HepG2 (cell line): ENCODE measurements at regions not wholly inside any gene's neighbourhood (a gene's known extent, or its start where the extent isn't known, plus 50 kb on each side); places are given as distances from the start of the nearest gene placed in this dataset.

ENCODE experiments used
- ARNTL ChIP-seq: sonication (generic); formaldehyde crosslinking; IDR thresholded peaks from 2 replicates; pipeline ENCODE4 v1.4.0; 2020; ENCODE audit warnings: mild to moderate bottlenecking, missing genetic modification reagents
- GFI1 ChIP-seq: sonication (generic); formaldehyde crosslinking; IDR thresholded peaks from 2 replicates; pipeline ENCODE4 v1.5.0; 2020; ENCODE audit warnings: missing genetic modification reagents, mild to moderate bottlenecking, borderline replicate concordance
- KLF16 ChIP-seq, 2 experiments: sonication (generic) in 1 of 2; formaldehyde crosslinking in 1 of 2; IDR thresholded peaks; 2 replicates each; pipeline versions ENCODE4 v1.6.1 to v1.8.0; 2016 to 2023; ENCODE audit warnings: missing genetic modification reagents in 2 of 2, missing compliant biosample characterization in 1 of 2
- PITX1 ChIP-seq: sonication (generic); formaldehyde crosslinking; IDR thresholded peaks from 2 replicates; pipeline ENCODE4 v1.5.1; 2020; ENCODE audit warnings: mild to moderate bottlenecking, missing genetic modification reagents
- SNAI1 ChIP-seq: sonication (generic); formaldehyde crosslinking; IDR thresholded peaks from 2 replicates; pipeline ENCODE4 v1.5.0; 2020; ENCODE audit warnings: mild to moderate bottlenecking, missing genetic modification reagents, borderline replicate concordance
- SOX13 ChIP-seq, 3 experiments: fragments of 450-650 bp in 1 of 3; sonication (generic) in 1 of 3; formaldehyde crosslinking in 1 of 3; IDR thresholded peaks in 2 of 3; conservative IDR thresholded peaks in 1 of 3; 2 replicates each; pipeline versions ENCODE4 v1.5.0 to v1.6.1; 2016 to 2020; ENCODE audit warnings: antibody characterized with exemption in 1 of 3, mild to moderate bottlenecking in 1 of 3, missing compliant biosample characterization in 1 of 3, missing genetic modification reagents in 1 of 3, moderate library complexity in 1 of 3
- TBX2 ChIP-seq: sonication (generic); formaldehyde crosslinking; IDR thresholded peaks from 2 replicates; pipeline ENCODE4 v1.5.0; 2020; ENCODE audit warnings: missing genetic modification reagents, mild to moderate bottlenecking, borderline replicate concordance
- ZNF768 ChIP-seq: sonication (generic); formaldehyde crosslinking; IDR thresholded peaks from 2 replicates; pipeline ENCODE4 v1.4.0; 2020; ENCODE audit warnings: missing genetic modification reagents
- ZNF790 ChIP-seq: sonication (generic); formaldehyde crosslinking; IDR thresholded peaks from 2 replicates; pipeline ENCODE4 v1.8.0; 2022; ENCODE audit warnings: missing genetic modification reagents, mild to moderate bottlenecking, borderline replicate concordance
- TF ChIP-seq, protein P1 (sequence below): sonication (generic); formaldehyde crosslinking; IDR thresholded peaks from 2 replicates; pipeline ENCODE4 v1.5.0; 2020; ENCODE audit warnings: mild to moderate bottlenecking, missing genetic modification reagents, moderate library complexity

DNA sequence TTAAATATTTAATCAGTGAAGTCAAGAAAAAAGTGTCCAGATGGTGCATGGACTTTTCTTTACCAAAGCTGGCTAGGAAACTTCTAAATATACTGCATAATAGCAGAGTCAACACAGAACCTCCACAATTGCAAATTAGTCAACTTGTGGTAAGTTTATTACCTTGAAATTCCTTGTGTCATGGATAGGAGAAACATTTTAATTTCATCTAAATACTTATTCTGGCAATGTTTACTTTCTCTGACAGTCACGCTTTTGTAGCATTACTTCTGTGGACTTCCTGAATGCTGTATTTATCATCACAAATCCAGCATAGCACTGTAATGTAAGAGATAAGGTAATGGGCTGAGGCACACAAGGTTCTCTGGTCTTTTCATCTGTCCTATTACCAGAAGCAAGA lies 2266.1 kb downstream of the PCDH7 start:
- TF ChIP-seq ZNF790 (CRISPR knock-in tag) (no peak), SOX13 (IDR thresholded peaks at IDR 0.05) (no peak), SOX13 (CRISPR knock-in tag; conservative IDR thresholded peaks at IDR 0.05 in 1 of 2, IDR thresholded peaks at IDR 0.05 in 1 of 2) (no peak), SNAI1 (no peak), KLF16 (CRISPR knock-in tag; IDR thresholded peaks at IDR 0.05) (no peak), ZNF768 (CRISPR knock-in tag) (no peak), TBX2 (CRISPR knock-in tag) (no peak), PITX1 (CRISPR knock-in tag) (no peak), ARNTL (no peak), GFI1 (CRISPR knock-in tag) (no peak)
- TF ChIP-seq, protein P1, sequence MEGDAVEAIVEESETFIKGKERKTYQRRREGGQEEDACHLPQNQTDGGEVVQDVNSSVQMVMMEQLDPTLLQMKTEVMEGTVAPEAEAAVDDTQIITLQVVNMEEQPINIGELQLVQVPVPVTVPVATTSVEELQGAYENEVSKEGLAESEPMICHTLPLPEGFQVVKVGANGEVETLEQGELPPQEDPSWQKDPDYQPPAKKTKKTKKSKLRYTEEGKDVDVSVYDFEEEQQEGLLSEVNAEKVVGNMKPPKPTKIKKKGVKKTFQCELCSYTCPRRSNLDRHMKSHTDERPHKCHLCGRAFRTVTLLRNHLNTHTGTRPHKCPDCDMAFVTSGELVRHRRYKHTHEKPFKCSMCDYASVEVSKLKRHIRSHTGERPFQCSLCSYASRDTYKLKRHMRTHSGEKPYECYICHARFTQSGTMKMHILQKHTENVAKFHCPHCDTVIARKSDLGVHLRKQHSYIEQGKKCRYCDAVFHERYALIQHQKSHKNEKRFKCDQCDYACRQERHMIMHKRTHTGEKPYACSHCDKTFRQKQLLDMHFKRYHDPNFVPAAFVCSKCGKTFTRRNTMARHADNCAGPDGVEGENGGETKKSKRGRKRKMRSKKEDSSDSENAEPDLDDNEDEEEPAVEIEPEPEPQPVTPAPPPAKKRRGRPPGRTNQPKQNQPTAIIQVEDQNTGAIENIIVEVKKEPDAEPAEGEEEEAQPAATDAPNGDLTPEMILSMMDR (CRISPR knock-in tag), result no peak
